SU-DHL-6 (cell line): ENCODE measurements at regions not wholly inside any gene's neighbourhood (a gene's known extent, or its start where the extent isn't known, plus 50 kb on each side); places are given as distances from the start of the nearest gene placed in this dataset.

Source experiments
- EZH2phosphoT487 ChIP-seq: fragments of 200-600 bp; sonication (generic), shearing (Covaris generic); conservative IDR thresholded peaks from 2 replicates; pipeline ENCODE4 v1.6.1; 2018; ENCODE audit warnings: mild to moderate bottlenecking, antibody characterized with exemption, low read length, moderate library complexity, mixed read lengths
- TF ChIP-seq, protein P1 (sequence below): fragments of 200-600 bp; sonication (generic); IDR thresholded peaks from one replicate; pipeline ENCODE4 v1.5.1; 2017; ENCODE audit warnings: antibody characterized with exemption, mild to moderate bottlenecking, low read length, moderate library complexity; ENCODE audit not compliant: insufficient read depth, poor library complexity, severe bottlenecking

GRCh38 chrX:22538580-22538979 lies 265.9 kb downstream of the CBLL2 start:
- TF ChIP-seq, protein P1, sequence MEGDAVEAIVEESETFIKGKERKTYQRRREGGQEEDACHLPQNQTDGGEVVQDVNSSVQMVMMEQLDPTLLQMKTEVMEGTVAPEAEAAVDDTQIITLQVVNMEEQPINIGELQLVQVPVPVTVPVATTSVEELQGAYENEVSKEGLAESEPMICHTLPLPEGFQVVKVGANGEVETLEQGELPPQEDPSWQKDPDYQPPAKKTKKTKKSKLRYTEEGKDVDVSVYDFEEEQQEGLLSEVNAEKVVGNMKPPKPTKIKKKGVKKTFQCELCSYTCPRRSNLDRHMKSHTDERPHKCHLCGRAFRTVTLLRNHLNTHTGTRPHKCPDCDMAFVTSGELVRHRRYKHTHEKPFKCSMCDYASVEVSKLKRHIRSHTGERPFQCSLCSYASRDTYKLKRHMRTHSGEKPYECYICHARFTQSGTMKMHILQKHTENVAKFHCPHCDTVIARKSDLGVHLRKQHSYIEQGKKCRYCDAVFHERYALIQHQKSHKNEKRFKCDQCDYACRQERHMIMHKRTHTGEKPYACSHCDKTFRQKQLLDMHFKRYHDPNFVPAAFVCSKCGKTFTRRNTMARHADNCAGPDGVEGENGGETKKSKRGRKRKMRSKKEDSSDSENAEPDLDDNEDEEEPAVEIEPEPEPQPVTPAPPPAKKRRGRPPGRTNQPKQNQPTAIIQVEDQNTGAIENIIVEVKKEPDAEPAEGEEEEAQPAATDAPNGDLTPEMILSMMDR = no peak
- TF ChIP-seq EZH2phosphoT487 = no peak
